HG03460 (cell line): ENCODE measurements at regions not wholly inside any gene's neighbourhood (a gene's known extent, or its start where the extent isn't known, plus 50 kb on each side); places are given as distances from the start of the nearest gene placed in this dataset.
"Not testable (repeated sequence)": the region's sequence is repeated elsewhere in the genome, so short reads cannot be mapped to it uniquely, and the experiment has no call there.

ENCODE experiments used
- ATAC-seq: cut with Tn5 transposase; IDR thresholded peaks from one replicate; pipeline ENCODE4 v1.9.1; 2021; ENCODE audit not compliant: unreplicated experiment

DNA sequence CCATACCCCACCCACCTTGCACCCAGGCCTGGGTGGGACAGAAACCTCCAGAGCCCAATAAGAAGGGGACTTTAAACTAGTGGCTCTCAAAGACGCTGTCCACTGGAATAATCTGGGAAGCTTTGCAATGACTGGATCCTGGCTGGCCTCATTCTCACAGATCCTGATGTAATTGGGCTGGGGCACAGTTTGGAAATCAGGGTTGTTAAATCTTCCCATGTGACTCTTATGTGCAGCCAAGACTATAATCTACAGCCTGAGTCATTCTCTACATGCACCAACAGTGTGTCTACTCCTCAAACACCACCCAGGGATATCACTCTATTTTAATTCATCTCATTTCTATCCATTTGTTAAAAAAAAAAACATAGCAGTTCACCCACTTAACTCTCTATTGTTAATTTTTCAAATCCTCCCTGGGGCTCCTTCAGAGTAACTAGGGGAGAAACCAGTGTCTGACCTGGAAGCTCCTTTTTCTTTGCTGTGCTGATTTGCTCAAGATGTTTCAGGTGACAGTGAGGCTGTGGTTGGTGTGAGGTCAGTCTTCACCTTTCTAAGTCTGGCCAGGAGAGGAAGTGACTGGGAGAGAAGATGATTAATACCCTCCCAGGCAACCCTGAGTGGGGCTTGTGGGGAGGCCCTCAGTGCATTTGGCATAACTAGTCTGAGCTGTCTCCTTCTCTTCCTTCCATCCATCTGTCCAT, 211.6 kb upstream of the SFSWAP start:
- ATAC-seq: no peak

DNA sequence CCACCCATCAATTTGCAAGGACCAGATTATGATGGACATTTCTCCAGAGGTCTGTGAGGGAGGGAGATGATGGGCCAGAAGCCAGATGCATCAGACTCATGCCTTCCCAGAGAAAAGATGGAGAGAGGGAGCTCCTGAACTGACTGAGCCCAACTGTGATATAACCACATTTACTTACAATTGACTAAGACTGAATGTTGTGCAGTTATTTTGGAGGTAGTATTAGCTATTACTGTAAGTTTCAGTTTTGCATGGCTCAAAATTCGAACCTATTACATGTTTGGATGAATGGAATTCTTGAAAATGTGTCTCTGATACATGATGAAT, 211.1 kb upstream of the SFSWAP start:
- no peak for ATAC-seq

- ATAC-seq: no peak
Observed at GRCh38 chr12:131500564-131500963, 210.3 kb upstream of the SFSWAP start.

- no peak for ATAC-seq
Observed at GRCh38 chr12:131505561-131505960, 205.3 kb upstream of the SFSWAP start.

DNA sequence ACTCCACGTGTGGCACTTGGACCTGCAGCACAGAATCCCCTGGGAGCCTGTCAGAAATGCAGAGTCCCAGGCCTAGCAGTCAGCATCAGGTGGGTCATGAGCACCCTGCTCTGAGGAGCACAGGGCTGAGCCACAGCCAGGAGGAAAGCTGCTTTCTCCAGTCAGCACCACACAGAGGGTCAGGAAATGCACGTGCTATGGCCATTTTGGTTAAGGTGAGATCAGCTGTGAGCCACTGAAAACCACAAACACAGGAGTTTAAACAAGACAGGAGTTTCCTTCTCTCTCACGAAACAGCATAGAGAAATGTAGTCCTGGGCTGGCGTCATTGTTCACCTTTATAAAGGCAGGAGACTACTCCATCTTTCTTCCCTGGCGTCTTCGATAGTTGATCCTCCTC, 204.5 kb upstream of the SFSWAP start:
- ATAC-seq: no peak

- ATAC-seq: no peak
Observed at GRCh38 chr12:131507094-131507493, 203.8 kb upstream of the SFSWAP start.

- no peak for ATAC-seq
Observed at GRCh38 chr12:131507881-131508280, 203.0 kb upstream of the SFSWAP start.

DNA sequence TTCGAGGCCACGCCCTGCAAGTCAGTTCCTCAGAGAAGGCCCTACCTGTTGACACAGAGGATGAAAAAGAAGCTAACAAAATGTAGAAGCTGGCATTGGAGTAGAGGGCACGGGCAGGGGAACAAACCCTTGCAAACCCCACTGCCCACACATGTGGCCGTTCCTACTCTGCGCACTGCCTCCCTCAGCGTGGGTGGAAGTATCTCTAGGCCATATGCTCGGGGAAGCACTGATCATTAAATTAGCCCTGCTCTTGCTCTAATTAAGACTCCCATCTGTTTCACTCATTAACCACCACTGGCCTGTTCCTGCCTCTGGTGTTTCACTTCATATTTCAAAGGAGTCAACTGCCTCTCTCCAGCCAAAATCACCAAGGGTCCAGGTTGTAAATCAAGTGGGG, 201.2 kb upstream of the SFSWAP start:
- no peak for ATAC-seq

DNA sequence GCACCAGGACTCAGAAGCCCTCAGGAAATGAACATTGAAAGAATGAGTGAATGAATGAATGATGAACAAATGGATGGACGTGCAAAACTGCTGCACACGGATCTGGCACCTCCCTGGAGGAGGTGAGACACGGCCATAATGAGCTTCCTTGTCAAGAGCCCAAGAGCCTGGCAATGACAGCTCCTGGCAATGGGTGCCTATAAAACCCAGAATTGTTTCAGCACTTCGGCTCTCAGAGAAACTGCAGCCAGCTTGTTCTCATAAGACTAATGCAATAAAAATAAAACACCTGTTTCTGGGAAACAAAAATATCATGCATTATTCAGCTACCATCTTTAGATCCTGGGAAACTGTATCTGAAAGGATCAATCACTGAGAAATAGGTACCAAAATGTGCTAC, 200.5 kb upstream of the SFSWAP start:
- ATAC-seq: no peak

- ATAC-seq: peak; percentile 99
Observed at GRCh38 chr12:131511391-131511802, 199.5 kb upstream of the SFSWAP start.

DNA sequence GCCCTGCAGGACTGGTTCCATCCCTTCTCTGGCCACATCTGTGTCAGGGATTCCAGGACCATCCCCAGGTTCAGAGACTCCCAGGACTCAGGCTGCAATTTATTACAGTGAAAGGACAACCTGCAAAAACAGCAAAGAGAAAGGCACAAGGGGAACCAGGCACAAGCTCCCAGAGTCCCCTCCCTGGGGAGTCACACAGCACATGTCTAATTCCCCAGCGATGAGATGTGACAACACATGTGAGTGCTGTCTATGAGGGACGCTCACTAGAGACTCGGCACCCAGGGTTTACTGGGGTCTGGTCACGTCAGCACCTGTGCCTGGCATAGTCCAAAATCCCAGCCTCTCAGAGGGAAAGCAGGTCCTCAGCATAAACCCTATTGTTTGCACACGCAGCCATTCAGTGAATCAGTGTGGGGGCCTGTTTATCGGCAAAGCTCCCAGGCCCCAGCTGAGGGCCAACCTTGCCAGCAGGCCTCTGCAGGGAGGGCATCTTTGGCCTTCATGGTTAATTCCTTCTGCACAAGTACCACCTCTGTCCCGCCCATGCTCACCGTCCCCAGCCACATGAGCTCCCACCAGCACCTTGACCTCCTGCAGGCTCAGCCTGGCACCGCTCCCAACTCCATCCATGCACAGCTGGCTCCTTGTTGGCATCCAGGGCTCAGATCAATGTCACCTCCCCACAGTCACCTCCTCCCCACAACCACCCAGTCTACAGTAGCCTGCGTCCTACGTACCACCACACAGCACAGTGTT, 198.9 kb upstream of the SFSWAP start:
- ATAC-seq: peak; percentile 31

GRCh38 chr12:131513606-131514005, 197.3 kb upstream of the SFSWAP start:
- ATAC-seq: no peak

DNA sequence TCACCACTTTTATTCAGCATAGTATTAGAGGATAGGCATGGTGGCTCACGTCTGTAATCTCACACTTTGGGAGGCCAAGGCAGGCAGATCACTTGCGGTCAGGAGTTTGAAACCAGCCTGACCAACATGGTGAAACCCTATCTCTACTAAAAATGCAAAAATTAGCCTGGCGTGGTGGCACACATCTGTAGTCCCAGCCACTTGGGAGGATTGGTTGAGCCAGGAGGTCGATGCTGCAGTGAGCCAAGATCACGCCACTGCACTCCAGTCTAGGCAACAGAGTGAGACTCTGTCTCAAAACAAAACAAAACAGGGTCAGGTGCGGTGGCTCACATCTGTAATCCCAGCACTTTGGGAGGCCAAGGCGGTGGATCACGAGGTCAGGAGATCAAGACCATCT, 190.3 kb upstream of the SFSWAP start:
- ATAC-seq: not testable (repeated sequence)

GRCh38 chr12:131521326-131521725, 189.6 kb upstream of the SFSWAP start:
- no peak for ATAC-seq

- no peak for ATAC-seq
Observed at GRCh38 chr12:131525795-131526508, 184.9 kb upstream of the SFSWAP start.

GRCh38 chr12:131527092-131527491, 183.8 kb upstream of the SFSWAP start:
- ATAC-seq: no peak

GRCh38 chr12:131527736-131528135, 183.2 kb upstream of the SFSWAP start:
- ATAC-seq: no peak

DNA sequence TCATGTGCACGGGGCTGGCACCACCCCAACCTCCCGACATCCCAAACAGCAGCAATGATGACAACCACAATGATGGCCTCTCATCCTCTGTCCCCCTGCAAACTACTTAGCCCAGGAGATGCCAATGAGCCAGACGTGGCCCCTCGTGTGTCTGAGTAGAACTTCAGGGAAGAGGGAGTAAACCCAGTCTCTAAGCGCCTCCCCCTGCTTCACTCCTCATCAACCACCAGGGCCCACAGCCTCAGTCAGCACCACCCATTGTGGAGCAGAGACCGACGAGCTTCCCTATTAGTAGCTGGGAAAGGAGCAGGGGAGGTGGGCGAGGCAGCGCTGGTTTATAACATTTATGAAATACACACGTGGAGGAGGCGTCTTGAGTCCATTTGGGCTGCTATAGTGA, 182.7 kb upstream of the SFSWAP start:
- ATAC-seq: no peak

DNA sequence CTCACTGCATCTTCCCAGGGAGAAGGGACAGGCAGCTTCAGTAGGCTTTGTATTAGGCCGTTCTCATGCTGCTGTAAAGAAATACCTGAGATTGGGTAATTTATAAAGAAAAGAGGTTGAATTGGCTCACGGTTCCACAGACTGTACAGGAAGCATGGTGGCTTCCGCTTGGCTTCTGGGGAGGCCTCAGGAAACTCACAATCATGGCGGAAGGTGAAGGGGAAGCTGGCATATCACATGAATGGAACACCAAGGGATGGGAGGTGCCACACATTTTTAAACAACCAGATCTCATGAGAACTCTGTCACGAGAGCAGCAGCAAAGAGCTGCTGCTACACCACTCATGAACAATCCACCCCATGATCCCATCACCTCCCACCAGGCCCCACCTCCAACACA, 182.2 kb upstream of the SFSWAP start:
- no peak for ATAC-seq

DNA sequence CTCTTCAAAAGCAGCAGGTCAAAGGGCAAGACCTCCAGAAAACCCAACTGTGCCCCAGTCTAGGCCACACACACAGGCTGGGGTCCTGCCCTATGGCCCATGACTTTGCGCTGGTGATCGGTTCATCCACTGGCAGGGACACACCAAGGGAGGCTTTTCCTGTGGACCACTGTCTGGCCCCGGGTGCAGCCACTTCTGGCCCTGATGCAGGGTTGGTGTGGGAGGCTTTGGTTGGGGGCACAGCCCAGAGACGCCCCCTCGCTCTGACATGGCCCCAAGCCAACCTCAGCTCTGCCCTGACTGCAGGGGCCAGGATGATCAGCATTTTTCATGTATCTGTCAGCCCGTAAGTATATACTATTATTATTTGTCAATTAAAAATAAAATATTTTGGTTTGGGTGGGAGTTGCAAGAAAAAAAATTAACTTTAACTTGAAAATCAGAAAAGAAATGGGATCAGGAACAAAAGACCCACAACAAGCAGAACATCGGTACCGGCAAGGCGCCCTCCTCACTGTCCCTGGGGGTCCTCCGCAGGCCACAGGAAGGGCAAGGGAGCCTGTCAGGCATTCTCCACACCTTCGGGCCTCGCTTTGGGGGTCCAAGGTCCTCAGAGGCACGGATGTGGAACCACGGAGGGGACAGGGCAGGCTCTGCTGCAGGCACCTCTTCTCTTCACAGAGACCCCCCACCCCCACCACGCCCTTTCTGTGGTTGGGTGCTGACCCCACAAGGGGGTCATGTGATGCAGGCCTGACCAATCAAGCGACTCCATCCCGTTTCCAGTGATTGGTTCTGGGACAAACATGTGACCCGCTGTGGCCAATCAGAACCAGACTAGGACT, 181.5 kb upstream of the SFSWAP start:
- no peak for ATAC-seq

DNA sequence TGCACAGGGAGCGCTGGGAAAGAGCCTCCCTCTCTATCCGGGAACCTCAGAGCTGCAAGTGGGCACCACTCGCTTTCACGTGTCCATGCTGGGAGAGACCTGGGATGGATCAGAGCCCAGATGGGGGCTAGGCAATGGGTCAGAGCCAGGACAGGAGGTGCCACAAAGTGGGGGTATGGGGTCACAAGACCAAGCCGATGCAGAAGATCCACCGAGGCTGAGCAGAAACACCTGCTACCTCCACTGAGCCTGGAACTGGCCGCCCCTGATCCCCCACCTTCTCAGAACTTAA, 180.9 kb upstream of the SFSWAP start:
- no peak for ATAC-seq
